Daoy (cell line): ENCODE measurements at regions not wholly inside any gene's neighbourhood (a gene's known extent, or its start where the extent isn't known, plus 50 kb on each side); places are given as distances from the start of the nearest gene placed in this dataset.

ENCODE experiments used
- DNase-seq: peaks from one replicate; pipeline ENCODE4 v3.0.0-alpha.2; 2015; ENCODE audit warnings: low read depth

GRCh38 chr2:71812736-71813135 lies 334.9 kb downstream of the CYP26B1 start:
- DNase-seq: no peak

DNA sequence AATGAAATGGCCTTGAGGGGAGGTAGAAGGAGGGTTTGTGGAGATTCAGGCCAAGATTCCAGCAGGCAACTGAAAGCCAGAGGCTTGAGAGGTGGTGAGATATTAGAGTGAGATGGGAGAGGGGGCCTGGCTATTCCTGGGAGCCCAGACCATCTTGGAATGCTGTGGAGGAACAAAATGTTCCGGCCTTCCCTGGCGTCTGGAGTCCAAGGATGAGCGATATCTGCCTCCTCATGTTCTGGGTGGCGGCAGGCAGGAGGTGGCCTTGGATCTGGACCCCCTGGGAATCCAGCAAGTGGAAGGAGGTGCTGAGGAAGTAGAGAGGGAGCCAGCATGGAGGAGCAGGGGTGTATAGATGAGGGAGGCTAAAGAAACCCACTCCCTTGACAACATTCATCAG lies 335.9 kb downstream of the CYP26B1 start:
- no peak for DNase-seq

DNA sequence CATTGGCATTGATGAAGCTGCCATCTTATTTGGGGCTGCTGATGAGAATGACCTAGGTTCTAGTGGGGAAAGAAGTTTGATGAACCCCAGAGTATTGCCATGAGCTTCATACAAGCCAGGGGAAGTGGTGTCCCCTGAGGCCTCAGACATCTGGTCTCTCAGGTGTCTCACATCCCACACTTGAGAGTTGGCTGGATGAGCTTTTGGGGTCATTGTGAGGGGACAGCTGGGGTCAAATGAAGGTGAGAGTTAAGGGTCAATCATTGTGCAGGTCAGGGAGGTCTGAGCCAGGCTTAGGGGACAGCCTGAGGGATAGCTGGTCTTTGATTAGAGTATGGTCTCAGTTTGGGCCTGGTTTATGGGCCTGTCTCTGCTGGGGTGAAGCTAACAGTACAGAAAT lies 336.5 kb downstream of the CYP26B1 start:
- no peak for DNase-seq

GRCh38 chr2:71807581-71808451 lies 339.8 kb downstream of the CYP26B1 start:
- no peak for DNase-seq

- no peak for DNase-seq
Measured at GRCh38 chr2:71806432-71806831, 341.2 kb downstream of the CYP26B1 start.

DNA sequence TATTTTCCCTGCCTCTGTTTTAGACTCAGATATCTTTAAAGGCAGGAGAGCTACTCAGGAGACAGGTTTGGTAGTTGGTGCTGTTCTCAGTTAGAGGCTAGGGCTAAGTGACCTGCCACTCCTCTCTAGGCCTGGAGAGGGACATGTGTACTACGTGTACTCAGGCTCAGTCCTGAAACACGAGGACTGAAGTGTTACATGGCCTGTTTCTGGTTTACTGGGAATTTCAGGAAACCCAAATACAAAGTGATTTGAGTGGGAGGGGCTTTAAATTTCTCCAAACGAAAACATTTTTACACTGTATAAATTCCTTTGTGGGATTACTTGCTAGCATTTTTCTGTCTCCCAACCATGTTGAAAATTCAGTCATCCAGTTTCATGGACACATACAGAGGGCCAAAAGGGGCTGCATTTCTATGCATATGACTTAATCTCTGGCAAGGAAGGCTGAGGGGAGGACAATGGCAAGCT lies 343.3 kb downstream of the CYP26B1 start:
- no peak for DNase-seq

- DNase-seq: no peak
Measured at GRCh38 chr2:71803398-71803797, 344.3 kb downstream of the CYP26B1 start.

DNA sequence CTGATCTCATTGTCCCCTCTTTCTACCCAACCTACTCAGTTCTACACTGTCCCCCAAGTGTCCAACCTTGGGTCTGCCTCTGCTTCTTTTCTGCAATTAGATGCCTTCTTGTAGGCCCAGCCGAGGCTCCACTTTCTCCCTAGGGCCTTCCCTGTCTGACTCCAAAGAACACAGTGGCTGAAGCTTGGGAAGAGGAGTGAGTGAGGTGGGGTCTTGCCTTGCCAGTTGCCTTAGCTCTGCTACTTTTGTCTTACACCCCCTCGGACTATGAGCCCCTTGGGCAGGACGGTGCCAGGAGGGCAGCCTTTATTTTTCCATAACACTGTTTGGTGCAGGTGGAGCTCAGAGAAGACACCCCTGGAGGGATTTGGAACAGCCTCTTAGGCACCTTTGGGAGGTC lies 345.1 kb downstream of the CYP26B1 start:
- no peak for DNase-seq

DNA sequence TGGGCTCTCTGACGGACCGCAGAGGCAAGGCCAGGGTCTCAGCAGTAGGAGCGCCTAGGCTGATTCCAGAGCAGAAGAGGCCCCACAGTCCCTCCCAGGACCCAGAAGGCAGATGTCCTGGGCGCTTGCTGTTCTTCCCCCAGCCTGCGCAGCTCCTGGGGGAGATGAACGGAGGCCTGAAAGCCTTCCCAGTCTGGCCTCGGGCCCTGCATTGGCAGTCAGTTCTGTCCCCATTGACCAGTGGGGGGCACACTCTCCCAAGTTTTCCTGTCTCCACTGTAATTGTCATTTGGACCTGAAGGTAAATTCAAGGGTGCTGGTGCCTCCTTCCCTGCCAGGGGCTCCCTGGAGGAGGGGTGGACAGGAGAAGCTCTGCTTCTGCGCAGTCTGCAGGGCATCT lies 345.7 kb downstream of the CYP26B1 start:
- peak; percentile 53 for DNase-seq

- DNase-seq: no peak
Measured at GRCh38 chr2:71801556-71801955, 346.1 kb downstream of the CYP26B1 start.

GRCh38 chr2:71800851-71801250 lies 346.8 kb downstream of the CYP26B1 start:
- DNase-seq: no peak

DNA sequence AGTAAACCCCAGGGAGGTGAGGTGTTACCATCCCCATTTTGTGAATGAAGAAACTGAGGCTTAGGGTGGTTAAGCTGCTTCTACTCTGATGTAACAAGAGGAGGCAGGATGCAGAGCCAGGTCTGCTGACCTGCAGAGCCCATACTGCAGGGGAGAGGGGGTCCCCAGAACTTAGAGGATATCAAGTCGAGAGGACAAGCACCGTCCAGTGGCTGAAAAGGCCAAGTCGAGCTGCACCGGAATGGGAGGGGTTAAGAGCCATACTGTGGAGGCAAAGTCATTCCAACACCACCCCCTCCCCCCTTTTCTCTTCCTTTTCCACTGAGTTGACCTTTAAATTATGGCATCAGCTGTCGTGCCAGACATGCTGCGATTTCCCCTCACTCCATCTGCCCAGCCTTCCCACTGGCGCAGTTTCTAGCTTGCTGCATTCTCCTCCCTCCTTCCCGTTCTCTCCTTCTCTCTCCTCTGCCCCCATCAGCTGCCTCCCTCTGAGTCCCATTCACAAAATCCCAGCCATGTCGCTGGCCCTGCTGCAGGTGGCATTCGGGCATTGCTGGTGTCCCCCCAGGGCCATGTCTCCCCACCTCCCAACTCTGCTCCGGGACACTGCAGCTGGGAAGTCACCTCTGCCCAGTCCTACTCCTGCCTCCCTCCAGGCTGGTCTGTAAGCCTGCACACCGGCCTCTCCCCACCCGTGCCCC lies 346.9 kb downstream of the DYSF start:
- DNase-seq: no peak

DNA sequence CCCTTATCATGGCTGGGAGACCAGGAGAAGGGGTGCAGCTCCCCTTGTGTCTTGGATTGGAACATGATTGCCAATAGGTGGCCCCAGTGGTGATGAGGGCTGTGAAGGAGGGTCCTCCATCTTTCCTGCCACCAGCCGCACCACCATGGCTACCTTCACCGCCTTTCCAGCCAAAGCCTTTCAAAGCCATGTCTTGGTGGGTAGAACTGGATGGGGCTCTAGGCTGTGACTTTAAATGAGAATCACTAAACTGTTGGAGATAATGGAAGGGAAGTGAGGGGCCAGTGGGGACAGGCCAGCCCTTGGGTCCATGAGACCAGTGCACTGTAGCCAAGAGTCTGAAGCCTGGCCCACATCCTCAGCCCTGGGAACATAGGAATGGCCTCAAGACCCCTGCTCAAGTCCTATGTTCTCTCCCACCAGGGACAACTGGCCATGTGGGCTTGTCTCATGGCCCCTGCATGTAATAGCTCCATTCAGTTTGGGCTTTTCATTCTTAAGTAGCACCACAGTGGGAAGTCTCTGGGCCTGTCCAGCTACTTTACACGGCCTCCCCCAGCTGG lies 345.7 kb downstream of the DYSF start:
- DNase-seq: no peak

DNA sequence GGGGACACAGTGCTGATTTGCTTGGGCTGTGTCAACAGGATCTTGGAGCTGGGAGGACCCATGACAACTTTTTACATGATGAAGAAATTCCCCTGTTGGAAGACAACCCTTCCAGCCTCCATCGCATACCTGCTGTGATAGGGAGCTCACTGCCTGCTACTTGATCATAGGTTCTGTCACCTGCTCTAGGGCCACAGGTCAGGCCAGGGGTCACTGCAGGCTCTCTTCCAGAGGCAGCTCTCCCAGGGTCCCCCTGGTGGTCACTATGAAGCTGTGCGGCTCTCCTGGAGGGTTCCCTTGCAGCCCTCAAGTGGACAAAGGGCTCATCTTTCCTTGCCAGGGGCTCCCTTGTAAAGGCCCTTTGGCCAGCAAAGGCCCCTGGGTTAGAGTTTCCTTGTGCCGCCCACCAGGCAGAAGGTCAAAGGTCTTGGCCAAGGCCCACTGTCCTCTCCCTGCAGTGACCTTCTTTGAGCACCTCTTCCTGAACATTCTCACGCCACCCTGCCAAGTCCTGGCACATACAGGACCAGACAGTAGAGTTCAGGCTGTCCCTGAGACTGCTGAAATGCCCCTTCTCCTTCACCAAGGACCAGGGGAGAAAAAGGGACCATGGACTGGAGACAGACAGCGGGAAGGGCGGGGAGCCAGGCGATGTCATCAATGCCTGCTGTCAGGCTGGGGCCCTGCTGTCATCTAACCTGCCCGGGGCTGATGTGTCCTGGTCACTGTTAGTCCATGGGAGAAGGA lies 345.1 kb downstream of the DYSF start:
- peak; percentile 17 for DNase-seq

- DNase-seq: no peak
Measured at GRCh38 chr2:71797035-71797810, 343.9 kb downstream of the DYSF start.

- peak; percentile 65 for DNase-seq
Measured at GRCh38 chr2:71796174-71796593, 342.8 kb downstream of the DYSF start.

GRCh38 chr2:71795486-71795885 lies 342.1 kb downstream of the DYSF start:
- DNase-seq: no peak

DNA sequence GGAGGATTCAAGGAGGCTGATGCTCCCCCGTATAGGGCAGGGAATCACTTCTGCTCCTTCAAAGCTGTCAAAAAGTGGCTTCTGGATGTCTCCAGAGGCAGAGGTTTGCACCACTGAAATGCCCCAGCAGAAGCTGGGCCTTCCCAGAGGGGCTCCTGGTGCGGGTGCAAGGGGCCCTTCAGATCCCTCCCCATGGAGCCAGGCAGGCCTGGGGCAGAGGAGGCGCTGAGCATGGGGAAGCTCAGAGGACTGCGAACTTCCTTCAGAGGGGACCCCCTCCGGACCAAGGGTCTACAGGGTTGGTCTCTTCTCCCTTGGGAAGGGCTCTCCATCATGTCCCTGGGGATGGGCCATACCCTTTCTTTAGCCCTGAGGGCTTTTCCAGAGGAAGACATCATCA lies 341.2 kb downstream of the DYSF start:
- no peak for DNase-seq

- DNase-seq: no peak
Measured at GRCh38 chr2:71793926-71794325, 340.6 kb downstream of the DYSF start.

DNA sequence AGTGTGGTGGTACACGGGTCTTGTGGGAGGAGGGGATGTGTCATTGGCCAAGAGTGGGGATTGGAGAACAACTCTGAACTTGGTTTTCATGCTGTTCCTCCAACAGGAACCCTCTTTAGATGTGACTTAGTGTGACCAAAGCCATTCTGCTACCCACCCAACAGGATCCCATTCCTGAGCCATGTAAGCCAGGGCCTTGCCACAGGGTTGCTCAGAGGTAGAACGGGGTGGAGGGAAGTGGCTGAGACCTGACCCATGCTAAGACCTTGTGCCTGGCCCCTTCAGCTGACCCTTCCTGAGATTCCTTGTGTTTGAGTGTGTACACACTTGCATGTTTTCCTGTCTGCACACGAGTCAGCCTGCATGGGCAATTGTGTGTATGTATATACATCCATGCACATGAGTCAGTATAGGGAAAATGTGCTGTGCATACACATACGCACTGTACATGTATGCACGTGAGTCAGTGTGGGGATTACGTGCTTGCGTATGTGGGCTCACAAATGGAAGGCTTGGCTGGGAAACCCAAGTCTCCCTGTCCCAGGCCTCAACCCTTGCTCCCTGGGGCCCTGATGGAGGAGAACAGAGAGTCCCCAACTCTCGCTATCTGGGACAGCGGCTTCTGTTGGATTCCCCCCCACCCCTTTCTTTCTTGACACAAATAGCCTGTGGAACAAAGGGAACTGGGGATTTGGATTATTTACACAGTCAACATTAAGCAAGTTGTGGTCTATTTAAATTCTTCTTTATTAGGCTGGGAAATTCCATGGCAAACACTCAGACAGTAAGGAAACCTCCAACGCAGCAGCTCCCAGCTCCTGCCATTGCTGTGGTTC lies 339.8 kb downstream of the DYSF start:
- DNase-seq: peak; percentile 52
